EH (cell line): ENCODE measurements at regions not wholly inside any gene's neighbourhood (a gene's known extent, or its start where the extent isn't known, plus 50 kb on each side); places are given as distances from the start of the nearest gene placed in this dataset.

ENCODE experiments used
- DNase-seq: peaks from one replicate; pipeline ENCODE4 v3.0.0-alpha.2; 2015; ENCODE audit warnings: low read depth

- DNase-seq = no peak
Measured at GRCh38 chr12:97927977-97928376, 465.4 kb downstream of the RMST start.

- no peak for DNase-seq
Measured at GRCh38 chr12:97936165-97936564, 473.6 kb downstream of the RMST start.

GRCh38 chr12:97938031-97938430 lies 475.4 kb downstream of the RMST start:
- DNase-seq = no peak

GRCh38 chr12:97939156-97939555 lies 476.6 kb downstream of the RMST start:
- DNase-seq = no peak

- no peak for DNase-seq
Measured at GRCh38 chr12:97940105-97940504, 477.5 kb downstream of the RMST start.

- no peak for DNase-seq
Measured at GRCh38 chr12:97940629-97941028, 478.0 kb downstream of the RMST start.

GRCh38 chr12:97941686-97942354 lies 479.2 kb downstream of the RMST start:
- no peak for DNase-seq

DNA sequence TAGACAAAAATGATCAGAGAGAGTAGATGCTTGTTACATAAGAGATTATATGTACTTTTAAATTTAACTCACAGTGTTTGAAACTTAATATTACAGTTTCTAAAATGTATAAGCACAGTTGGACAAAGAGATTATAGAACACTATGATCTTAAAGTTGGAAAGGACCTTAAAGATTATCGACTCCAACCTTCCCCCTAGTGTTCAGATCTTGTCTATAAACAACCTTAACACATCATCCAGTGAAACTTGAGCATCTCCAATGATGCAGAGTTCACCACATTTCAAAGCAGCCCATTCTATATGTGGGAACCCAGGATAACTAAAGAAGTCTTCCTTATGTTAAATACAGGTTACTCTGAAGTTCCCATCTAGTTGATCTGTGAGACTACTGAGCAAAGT lies 480.8 kb downstream of the RMST start:
- no peak for DNase-seq

- no peak for DNase-seq
Measured at GRCh38 chr12:97944576-97944975, 482.0 kb downstream of the RMST start.

- no peak for DNase-seq
Measured at GRCh38 chr12:97946701-97947100, 484.1 kb downstream of the RMST start.

DNA sequence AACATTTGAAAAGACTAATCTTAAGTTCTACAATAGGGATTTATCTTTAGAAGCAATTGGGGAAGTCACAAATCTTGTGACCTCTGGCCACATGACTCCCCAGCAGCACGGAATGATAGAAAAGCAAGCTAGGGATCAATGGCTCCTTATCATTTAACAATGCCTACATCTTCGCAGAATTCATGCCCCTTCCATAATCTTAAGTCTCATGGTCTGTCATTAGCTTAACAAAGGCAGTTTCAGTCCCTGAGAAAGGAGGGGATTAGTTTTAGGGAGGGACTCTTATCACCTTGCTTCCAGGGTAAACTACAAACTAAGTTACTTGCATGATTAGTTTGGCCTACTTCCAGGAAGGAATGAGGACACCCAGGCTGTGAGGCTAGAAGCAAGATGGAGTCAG lies 486.0 kb downstream of the RMST start:
- no peak for DNase-seq

DNA sequence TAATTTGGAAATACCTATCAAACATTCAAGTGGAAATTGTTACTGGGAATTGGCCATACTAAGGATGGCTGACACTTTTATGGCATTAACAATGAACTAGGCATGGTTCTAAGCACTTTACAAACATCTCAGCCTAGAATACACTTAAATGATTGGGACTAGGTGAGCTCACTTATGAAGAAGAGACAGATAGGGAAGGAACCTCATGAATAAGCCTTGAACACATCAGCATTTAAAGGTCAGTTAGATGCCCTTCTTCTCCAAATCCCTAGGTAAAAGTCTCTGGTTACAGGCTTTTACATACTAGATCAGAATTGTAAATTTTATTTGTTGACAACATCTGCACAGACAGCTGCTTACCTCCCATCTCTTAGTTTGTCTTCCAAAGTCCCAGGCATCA lies 488.6 kb downstream of the RMST start:
- no peak for DNase-seq

- no peak for DNase-seq
Measured at GRCh38 chr12:97951717-97952116, 489.1 kb downstream of the RMST start.

GRCh38 chr12:97957109-97957508 lies 494.5 kb downstream of the RMST start:
- DNase-seq = no peak

DNA sequence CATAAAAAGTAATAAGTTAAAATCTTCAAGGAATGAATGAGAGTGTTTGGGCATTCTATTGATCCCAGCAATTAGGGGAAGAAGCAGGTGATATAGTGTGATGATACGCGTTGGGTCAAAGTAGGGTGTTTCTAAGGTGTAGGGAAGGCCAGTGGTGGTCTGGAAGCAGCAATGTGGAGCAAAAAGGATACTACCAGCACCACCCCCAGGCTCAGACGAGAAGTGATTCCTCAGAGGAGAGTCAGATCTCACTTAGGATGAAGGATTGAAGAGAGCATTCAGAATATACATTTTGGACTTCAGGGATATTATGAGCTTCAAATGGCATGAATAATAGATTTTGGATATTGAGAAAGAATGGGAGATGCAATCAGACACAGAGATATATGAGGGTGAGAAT lies 497.6 kb downstream of the RMST start:
- no peak for DNase-seq

GRCh38 chr12:97960741-97961608 lies 498.4 kb downstream of the RMST start:
- no peak for DNase-seq

- no peak for DNase-seq
Measured at GRCh38 chr12:97967831-97968230, 505.2 kb downstream of the RMST start.

- no peak for DNase-seq
Measured at GRCh38 chr12:97968641-97969197, 506.1 kb downstream of the RMST start.

DNA sequence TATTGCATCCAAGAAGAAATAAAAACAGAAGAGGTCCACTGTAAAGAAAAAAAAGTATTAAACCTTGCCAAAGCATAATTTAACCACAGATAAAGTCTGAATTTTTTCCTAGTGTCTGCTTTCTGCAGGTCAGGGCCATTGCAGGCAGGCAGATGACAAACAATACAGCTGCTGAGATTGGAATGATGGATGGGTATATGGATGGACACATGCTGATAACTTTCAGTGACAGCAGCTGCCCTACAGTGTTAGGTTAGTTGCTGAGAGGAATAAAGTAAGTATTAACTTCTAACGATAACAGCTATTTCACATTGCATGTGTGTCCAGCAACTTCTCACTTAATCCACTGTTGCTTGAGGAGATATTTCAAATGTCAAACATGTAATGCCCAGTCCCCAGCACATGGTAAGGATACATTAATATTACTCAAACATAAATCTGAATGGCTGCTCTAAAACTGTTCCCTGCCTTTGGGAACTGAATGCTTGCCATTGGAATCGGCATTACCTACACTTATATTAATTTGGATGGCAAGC lies 515.3 kb downstream of the RMST start:
- no peak for DNase-seq

DNA sequence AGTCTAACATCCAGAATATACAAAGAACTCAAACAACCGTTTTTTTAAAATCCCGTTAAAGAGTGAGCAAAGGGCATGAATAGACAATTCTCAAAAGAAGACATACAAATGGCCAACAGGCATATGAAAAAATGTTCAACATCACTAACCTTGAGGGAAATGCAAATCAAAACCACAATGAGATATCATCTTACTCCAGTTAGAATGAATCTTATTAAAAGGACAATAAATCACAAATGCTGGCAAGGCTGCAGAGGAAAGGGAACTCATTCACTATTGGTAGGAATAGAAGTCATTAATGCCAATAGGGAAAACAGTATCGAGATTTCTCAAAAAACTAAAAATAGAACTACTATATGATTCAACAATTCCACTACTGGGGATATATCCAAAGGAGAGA lies 520.1 kb downstream of the RMST start:
- DNase-seq = no peak

DNA sequence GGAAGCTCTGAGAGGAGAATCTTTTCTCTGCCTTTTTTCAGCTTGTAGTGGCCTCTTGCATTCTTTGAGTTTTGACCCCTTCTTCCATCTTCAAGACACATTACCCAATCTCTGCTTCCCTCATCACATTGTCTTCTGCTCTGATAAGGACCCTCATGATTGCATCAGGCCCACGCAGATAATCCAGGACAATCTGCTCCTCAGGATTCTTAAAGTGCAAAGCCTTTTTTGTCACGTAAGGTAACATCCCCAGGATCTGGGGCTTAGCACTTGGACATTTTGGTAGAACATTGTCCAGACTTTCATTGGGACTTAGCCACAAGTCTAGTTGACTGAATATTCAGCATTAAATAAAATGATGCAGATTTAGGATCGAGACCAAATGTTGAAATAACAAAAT lies 521.2 kb downstream of the RMST start:
- no peak for DNase-seq

DNA sequence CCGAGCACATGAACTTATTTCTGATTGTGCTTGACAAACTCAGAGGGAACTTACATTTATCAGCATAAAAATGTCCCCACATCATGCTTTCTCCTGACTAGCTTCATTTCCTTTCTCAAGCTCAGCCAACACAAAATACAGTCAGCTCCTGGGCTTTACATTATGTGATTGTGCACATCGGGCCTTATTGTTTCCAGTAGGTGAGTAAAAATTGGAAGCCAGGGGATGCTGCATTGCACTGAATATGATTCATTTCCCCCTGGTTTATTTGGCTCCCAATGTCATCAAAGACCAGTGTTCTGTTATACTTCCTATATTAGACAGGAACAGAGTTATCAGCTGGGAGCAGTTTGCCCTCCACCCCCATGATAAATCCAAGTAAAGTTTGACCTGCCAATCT lies 521.8 kb downstream of the RMST start:
- no peak for DNase-seq

DNA sequence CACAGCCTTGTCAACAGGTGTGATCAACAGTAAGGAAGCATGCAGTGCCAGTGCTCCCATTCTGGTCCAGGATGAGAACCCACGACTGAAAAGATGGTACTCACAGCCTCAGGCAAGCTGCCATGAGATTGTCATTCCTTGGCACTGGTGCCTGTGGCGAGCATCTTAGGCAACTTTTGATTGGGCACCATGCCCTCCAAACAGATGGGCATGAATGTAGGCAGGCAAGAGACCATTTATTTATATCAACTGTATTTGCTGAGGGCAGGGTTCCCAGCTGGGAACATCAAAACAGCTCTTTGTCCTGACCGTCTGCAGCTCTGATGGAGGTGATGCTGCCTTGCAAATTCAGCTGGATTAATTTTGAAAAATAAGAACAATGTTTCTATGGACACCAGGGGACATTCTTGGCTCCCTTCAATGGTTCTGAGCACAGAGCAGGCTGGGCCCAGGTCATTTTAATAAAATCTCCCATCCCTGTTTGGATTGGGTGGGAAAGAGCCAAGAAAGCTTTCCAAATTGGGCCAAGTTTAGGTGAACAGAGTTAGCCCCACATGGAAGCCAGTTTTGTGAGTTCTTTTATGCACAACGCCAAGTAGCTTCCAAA lies 522.5 kb downstream of the RMST start:
- DNase-seq = no peak
